GM21717 (cell line): ENCODE measurements at regions not wholly inside any gene's neighbourhood (a gene's known extent, or its start where the extent isn't known, plus 50 kb on each side); places are given as distances from the start of the nearest gene placed in this dataset.

ENCODE experiments used
- ATAC-seq: cut with Tn5 transposase; IDR thresholded peaks from one replicate; pipeline ENCODE4 v1.9.1; 2021; ENCODE audit warnings: mild to moderate bottlenecking, moderate library complexity; ENCODE audit not compliant: unreplicated experiment

DNA sequence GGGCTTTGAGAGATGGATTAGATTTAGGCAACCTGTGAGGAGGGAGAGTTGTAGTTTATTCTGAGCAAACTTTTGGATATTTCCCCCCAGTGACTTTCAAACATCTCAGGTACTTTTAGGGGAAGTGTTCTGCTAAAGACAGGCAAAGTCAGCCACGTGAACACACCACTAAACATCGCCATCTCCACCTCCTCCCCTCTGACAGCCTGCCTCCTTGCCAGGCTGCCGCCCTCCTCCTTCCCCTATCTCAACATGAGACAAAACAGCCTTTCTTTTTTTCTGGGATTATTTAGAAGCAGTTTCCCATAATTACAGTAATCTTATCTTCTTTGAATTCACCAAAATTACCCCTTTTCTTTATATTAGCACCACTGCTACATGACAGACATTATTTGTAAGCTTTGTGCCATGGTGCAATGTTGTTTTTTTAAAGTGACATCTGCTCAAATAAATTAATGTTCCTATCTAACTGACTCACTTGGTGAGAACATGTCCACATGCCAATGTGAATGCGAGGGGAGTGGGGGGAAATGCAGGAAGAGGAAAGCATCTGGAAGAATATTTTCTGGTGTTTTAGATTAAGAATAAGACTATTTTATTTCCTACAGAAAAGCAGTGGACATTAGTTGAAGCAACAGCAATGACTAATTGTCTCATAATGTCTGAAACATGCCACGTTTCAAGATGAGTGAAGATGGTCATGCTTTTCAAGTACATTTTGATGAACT is 147.8 kb upstream of the ATP1B1 start:
- ATAC-seq: no peak

- no peak for ATAC-seq
These were observed 147.1 kb upstream of the ATP1B1 start for GRCh38 chr1:168959382-168959781.

DNA sequence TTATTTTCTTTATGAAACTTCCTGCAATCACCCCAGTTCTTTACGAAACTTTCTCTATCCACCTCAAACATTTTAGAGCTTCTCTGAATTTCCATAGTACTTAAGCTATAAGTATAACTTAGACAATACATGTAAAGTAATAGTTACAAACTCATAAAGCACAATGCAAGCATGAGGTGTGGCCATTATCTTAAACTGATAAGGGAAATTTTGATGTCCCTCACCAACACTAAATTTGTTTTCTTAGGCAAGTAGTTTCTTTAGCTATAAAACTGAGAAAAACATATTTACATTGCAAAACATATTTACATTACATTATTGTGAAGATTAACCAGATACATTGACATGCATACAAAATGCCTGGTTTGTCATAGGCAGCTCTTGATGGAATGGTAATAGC is 146.4 kb upstream of the ATP1B1 start:
- ATAC-seq: no peak

DNA sequence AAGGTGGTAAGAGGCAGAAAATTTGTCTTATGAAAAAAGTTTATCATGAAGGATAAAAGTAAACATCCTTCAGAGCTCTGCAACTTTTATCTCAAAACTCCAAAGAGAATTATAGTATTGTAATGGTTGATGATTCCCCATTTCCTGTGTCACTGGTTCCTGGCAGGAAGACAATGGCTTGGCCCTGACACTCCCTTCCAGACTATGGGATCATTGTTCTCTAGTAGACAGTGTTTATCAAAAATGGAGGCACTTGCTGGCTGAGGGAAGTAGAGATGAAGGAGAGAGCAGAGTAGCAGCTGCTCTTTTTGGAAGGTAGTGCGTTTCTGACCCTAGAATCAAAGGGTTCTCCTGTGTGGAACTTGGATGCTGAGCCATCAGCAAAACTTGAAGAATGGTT is 145.9 kb upstream of the ATP1B1 start:
- ATAC-seq: no peak

DNA sequence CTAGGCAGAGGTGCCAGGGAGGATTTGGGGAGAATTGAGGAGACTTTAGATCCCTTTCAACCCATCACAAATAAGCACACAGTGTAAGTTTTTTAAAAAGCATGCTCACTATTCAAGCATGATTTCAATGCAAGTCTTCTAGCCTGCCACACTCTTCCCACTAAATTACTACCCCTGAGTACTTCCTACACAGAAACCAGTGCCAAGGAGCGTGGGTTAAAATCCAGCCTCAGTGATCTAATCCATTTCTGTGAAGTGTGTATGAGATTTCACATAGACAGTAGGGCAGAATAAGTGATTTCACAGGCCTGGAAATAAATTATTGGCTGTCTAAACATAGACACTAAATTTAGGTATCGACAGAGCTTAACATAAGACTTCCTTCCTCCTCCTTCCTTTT is 142.9 kb upstream of the ATP1B1 start:
- ATAC-seq: no peak

GRCh38 chr1:168964478-168964877 is 142.0 kb upstream of the ATP1B1 start:
- ATAC-seq: no peak

GRCh38 chr1:168966217-168966616 is 140.3 kb upstream of the ATP1B1 start:
- ATAC-seq: no peak

- ATAC-seq: no peak
These were observed 139.9 kb upstream of the ATP1B1 start for GRCh38 chr1:168966636-168967035.

- ATAC-seq: no peak
These were observed 135.4 kb upstream of the ATP1B1 start for GRCh38 chr1:168970926-168971659.

DNA sequence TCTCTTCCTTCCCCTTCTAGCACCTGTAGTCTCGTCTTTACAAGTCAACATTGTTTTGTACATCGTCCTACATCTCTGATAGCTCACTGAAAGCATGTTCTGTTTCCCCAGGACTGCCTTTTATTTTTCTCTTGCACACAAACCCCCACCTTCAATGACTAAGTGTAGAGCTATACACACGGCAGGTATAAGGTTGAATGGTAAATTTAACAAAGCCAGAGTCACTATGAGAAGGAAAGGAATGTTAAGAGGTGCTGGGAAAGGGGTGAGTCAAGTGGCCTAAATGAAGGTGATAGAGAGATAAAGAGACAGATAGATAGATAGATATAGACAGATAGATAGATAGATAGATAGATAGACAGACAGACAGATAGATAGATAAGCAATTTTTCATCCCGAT is 134.3 kb upstream of the ATP1B1 start:
- ATAC-seq: no peak

DNA sequence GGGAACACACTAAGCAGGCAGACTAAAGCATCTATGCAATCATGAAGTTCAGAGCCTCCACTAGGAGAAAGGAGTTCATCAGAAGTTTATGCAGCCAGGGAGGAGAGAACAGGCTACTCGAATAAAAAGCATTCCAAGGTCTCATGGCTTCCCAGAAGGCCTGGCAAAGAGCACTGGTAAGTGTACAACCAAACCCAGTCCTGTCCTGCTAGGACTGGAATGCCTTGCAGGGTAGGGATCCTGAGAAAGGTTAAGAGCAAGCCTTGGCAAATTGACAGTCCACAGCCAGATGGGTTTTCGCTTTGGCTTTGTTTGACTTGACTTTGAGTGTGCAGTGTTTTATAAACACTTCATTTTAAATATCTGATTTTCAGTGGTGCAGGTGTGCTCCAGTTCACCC is 133.6 kb upstream of the ATP1B1 start:
- no peak for ATAC-seq

- no peak for ATAC-seq
These were observed 132.4 kb upstream of the ATP1B1 start for GRCh38 chr1:168974117-168974516.

GRCh38 chr1:168974611-168975010 is 131.9 kb upstream of the ATP1B1 start:
- ATAC-seq: no peak

GRCh38 chr1:168976267-168976666 is 130.2 kb upstream of the ATP1B1 start:
- ATAC-seq: no peak

DNA sequence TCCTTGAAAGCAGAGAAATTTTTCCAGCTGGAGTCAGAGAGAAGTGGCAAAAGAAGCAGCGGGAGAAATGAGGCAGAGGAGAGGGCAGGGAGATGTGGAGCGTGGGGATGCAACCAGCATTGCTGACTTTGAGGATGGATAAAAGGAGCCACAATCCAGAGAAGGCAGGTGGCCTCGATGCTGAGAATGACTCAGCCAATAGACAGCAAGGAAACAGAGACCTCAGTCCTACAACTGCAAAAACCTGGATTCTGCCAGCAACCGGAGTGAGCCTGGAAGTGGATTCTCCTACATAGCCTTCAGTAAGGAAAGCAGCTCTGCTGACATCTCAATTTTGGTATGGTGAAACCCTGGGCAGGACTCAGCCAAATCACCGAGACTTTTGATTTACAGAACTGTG is 128.9 kb upstream of the ATP1B1 start:
- ATAC-seq: no peak

DNA sequence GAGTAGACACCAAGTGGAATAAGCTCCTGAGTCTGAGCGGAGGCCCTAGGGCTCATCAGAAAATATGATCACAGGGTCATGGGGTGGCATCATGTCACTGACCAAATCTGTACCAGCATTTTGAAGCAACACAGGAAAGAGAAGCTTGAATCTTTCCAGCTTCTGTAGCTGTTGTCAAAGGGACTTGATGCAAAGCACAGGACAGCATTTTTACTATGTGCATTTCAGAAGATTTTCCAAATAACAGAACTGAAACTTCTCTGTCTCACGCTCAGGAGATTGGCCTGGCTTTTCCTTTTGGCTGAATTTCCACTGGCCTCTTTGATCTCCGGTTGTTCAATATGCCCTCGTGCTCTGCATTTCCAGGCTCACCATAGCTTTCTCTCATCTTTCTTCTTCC is 127.2 kb upstream of the ATP1B1 start:
- ATAC-seq: no peak

GRCh38 chr1:168980180-168980579 is 126.3 kb upstream of the ATP1B1 start:
- ATAC-seq: no peak

DNA sequence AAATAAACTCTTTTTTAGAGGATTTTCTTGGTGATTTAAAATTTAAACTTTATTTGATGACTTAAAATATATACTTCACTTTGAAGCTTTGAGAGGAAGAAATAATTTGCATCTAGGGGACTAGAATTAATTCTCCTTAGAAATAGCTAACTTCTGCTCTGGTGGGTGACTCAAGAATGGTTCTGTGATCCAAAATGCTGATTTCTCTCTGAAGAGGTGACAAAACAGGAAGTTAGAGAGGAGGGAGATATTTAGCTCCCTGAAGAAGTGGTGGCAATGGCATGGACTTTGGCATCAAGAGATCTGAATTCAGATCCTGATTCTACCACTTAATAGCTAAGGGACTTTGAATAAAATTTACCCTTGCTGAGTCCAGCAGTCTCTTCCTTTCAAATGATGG is 125.8 kb upstream of the ATP1B1 start:
- ATAC-seq: no peak

DNA sequence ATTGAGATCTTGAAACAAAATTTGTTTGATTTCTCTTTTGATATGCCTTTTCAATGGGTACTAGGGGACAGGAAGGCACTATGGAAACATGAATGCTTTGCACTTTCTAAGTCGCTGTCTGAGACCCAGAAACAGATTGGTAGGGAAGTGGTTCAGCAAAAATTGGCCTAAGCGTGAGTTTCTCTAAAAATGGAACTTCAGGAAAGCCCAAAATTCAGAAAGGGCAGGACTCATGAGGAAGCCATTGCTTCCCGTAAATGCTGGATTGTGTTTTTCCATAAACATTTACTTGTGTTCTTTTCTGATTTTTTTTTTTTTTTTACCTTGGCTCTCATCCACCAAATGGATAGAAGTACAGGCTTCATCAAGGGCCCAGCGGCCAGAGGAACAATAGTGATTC is 123.7 kb upstream of the ATP1B1 start:
- ATAC-seq: no peak

DNA sequence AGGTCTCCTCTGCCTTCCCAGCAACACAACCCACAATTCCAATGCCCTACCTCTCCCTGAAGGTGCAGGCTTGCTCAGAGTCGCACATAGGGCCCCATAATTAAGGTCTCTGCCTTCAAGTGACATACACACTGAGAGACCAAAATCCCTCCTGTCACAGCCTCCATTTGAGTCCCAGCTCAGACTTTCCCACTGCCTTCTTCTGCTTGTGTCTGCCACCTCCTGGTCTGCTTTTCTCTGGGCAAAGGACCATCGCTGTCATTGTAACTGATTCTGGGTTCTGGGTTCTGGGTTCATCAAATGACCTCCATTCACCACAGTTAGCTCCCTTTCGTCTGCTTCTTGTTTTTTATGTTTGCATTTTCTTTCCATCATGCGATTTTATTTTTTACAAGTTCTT is 119.2 kb upstream of the ATP1B1 start:
- ATAC-seq: no peak

GRCh38 chr1:168987923-168988322 is 118.6 kb upstream of the ATP1B1 start:
- ATAC-seq: no peak

- ATAC-seq: no peak
These were observed 116.5 kb upstream of the ATP1B1 start for GRCh38 chr1:168989985-168990384.
